ENCODE measurements at regions not wholly inside any gene's neighbourhood (a gene's known extent, or its start where the extent isn't known, plus 50 kb on each side); places are given as distances from the start of the nearest gene placed in this dataset.

DNA sequence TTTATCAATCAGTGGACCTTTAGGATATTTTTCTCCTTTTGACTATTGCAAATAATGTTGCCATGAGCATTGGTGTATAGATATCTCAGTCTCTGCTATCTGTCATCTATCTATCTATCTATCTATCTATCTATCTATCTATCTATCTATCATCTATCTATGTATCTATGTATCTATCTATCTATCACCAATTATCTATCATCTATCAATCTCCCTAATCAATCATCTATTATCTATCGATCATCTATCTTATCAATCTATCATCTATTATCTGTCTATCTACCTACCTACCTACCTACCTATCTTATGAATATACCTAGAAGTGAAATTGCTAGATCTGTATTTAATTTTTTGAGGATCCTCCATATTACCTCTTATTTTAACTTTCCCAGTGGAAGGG lies 69.6 kb downstream of the EMX2 start:
- DNase-seq (ENCODE audit: low read depth in 1 of 2, low spot score in 2 of 2) (no peak), FAIRE-seq (no peak)
- Histone ChIP-seq H3K4me3 (ENCODE audit: extremely low read depth in 1 of 4, insufficient read depth in 2 of 4, low read depth in 3 of 4, low read length in 4 of 4) (no peak overlapping the region), H3K56ac (replicated peaks; ENCODE audit: insufficient read length, low read depth, low read length) (no peak overlapping the region), H3K9ac (replicated peaks in 1 of 4; ENCODE audit: extremely low read depth in 1 of 4, low read depth in 3 of 4, low read length in 3 of 4) (no peak overlapping the region), H4K8ac (ENCODE audit: extremely low read depth, insufficient read depth, low read length) (no peak overlapping the region), H3K9me3 (ENCODE audit: insufficient read depth in 2 of 2, low read depth in 1 of 2, low read length in 1 of 2) (no peaks in the 10 kb centered on the region), H3K27ac (ENCODE audit: low read depth, low read length) (no peak overlapping the region), H4K20me1 (replicated peaks in 1 of 2; ENCODE audit: control insufficient read depth in 1 of 2, insufficient read depth in 2 of 2, low read length in 2 of 2) (peaks cover 0 to 2% of the 10 kb centered on the region in 2 experiments), H2BK12ac (ENCODE audit: low read depth, low read length) (no peak overlapping the region), H3K4me2 (ENCODE audit: insufficient read depth in 1 of 2, low read depth in 2 of 2, low read length in 2 of 2) (no peak overlapping the region), H3K23me2 (ENCODE audit: low read depth, low read length) (no peaks in the 10 kb centered on the region), H2BK5ac (ENCODE audit: low read depth, low read length) (no peak overlapping the region), H3K4me1 (replicated peaks in 1 of 4; ENCODE audit: control insufficient read depth in 3 of 4, insufficient read depth in 4 of 4, low read length in 3 of 4) (peaks cover 0 to 5% (median 3%) of the 10 kb centered on the region in 4 experiments; a peak in 2 of 7 replicates), H3K79me1 (ENCODE audit: low read depth, low read length) (no peaks in the 10 kb centered on the region), H3K79me2 (ENCODE audit: control insufficient read depth in 1 of 2, insufficient read depth in 2 of 2, low read length in 2 of 2) (no peaks in the 10 kb centered on the region), H3K14ac (ENCODE audit: insufficient read length) (no peak overlapping the region), H3K36me3 (ENCODE audit: control insufficient read depth in 2 of 4, insufficient read depth in 4 of 4, low read length in 3 of 4) (no peaks in the 10 kb centered on the region), H3K18ac (ENCODE audit: extremely low read depth, low read length) (no peak overlapping the region), H2BK15ac (ENCODE audit: low read length) (no peak overlapping the region), H2BK20ac (ENCODE audit: low read length) (no peak overlapping the region), H2AK5ac (ENCODE audit: low read depth, low read length) (no peak overlapping the region), H2BK120ac (replicated peaks; ENCODE audit: low read depth, low read length) (no peak overlapping the region), H3K4ac (replicated peaks; ENCODE audit: insufficient read length, low read depth, low read length) (no peak overlapping the region), H4K5ac (ENCODE audit: insufficient read length, low read depth, low read length) (no peak overlapping the region), H3K23ac (ENCODE audit: insufficient read length) (no peak overlapping the region), H3K27me3 (replicated peaks in 1 of 4; ENCODE audit: control insufficient read depth in 3 of 4, extremely low read depth in 1 of 4, insufficient read depth in 3 of 4, low read length in 3 of 4) (no peaks in the 10 kb centered on the region), H2AFZ (ENCODE audit: low read length) (no peak overlapping the region), H4K91ac (replicated peaks; ENCODE audit: insufficient read length, low read length) (no peak overlapping the region)
- WGBS, 2 experiments (ENCODE audit: extremely low coverage in 1 of 2, insufficient coverage in 1 of 2, insufficient read length in 1 of 2, insufficient replicate concordance in 2 of 2, low coverage in 1 of 2, low lambda C conversion rate in 2 of 2, missing lambda C conversion rate in 1 of 2), result 100% methylated on average over 1 of the region's 1 CpG
- POLR2A ChIA-PET (ENCODE audit: partially characterized antibody), result no interaction called here
- CTCF ChIA-PET (ENCODE audit: partially characterized antibody), result interaction anchor here (1.0 kb wide), 1 partner anchor 32 kb away, joined by 3 read pairs; no protein-coding TSS in a partner anchor
- TF ChIP-seq GTF2F1 (IDR thresholded peaks at IDR 0.05; ENCODE audit: borderline replicate concordance, low read depth, low read length) (no peak), SIRT6 (IDR thresholded peaks at IDR 0.05; ENCODE audit: low read length) (no peak), EP300 (IDR thresholded peaks at IDR 0.05; ENCODE audit: borderline replicate concordance in 1 of 2, low read depth in 2 of 2, low read length in 2 of 2) (no peak), ASH2L (IDR thresholded peaks at IDR 0.05; ENCODE audit: low read length) (no peak), CBX8 (IDR thresholded peaks at IDR 0.05; ENCODE audit: borderline replicate concordance, low read depth, low read length) (no peak), RAD21 (IDR thresholded peaks at IDR 0.05 in 1 of 2, conservative IDR thresholded peaks at IDR 0.05 in 1 of 2; ENCODE audit: low read depth in 2 of 2, low read length in 2 of 2) (no peak), CHD2 (IDR thresholded peaks at IDR 0.05; ENCODE audit: low read length) (no peak), SIX5 (IDR thresholded peaks at IDR 0.05; ENCODE audit: low read depth, low read length) (no peak), CTBP2 (IDR thresholded peaks at IDR 0.05; ENCODE audit: borderline replicate concordance, insufficient read depth, insufficient read length, low read length) (no peak), JUN (IDR thresholded peaks at IDR 0.05; ENCODE audit: low read depth, low read length) (no peak), ATF2 (IDR thresholded peaks at IDR 0.05; ENCODE audit: low read length) (no peak), CEBPB (IDR thresholded peaks at IDR 0.05; ENCODE audit: low read depth, low read length) (no peak), NRF1 (IDR thresholded peaks at IDR 0.05; ENCODE audit: low read depth, low read length) (no peak)

Data from H1 (cell line).